Fibroblast of mammary gland (primary cell): ENCODE measurements at regions not wholly inside any gene's neighbourhood (a gene's known extent, or its start where the extent isn't known, plus 50 kb on each side); places are given as distances from the start of the nearest gene placed in this dataset.

Experiments used
- DNase-seq: peaks from one replicate; pipeline ENCODE4 v3.0.0-alpha.2; 2010; ENCODE audit warnings: low read depth
- H3K4me3 ChIP-seq: 2 replicates; pipeline ENCODE4 v1.5.1; 2011; ENCODE audit warnings: low read depth, mild to moderate bottlenecking, low read length, moderate library complexity; ENCODE audit not compliant: control insufficient read depth
- TF ChIP-seq, protein P1 (sequence below): conservative IDR thresholded peaks from 2 replicates; pipeline ENCODE4 v1.5.1; 2011; ENCODE audit warnings: low read depth, low read length, inconsistent platforms; ENCODE audit not compliant: control insufficient read depth, insufficient read depth

DNA sequence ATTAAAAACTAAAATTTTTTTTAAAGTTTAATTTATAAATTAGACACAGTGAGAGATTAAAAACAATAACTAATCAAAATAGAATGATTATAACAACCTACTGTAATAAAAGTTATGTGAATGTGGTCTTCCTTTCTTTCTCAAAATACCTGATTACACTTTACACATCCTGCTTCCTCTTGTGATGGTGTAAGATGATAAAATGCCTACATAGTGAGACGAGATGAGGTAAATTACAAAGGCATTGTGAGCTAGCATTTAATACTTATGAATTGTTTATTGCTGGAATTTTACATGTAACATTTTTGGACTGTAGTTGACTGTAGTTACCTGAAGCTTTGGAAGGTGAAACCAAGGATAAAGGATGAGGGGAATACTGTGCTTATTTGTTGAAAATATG, 94.2 kb upstream of the CLEC14A start:
- TF ChIP-seq, protein P1, sequence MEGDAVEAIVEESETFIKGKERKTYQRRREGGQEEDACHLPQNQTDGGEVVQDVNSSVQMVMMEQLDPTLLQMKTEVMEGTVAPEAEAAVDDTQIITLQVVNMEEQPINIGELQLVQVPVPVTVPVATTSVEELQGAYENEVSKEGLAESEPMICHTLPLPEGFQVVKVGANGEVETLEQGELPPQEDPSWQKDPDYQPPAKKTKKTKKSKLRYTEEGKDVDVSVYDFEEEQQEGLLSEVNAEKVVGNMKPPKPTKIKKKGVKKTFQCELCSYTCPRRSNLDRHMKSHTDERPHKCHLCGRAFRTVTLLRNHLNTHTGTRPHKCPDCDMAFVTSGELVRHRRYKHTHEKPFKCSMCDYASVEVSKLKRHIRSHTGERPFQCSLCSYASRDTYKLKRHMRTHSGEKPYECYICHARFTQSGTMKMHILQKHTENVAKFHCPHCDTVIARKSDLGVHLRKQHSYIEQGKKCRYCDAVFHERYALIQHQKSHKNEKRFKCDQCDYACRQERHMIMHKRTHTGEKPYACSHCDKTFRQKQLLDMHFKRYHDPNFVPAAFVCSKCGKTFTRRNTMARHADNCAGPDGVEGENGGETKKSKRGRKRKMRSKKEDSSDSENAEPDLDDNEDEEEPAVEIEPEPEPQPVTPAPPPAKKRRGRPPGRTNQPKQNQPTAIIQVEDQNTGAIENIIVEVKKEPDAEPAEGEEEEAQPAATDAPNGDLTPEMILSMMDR, result no peak
- no peak for DNase-seq
- H3K4me3 ChIP-seq, result no peak overlapping the region

DNA sequence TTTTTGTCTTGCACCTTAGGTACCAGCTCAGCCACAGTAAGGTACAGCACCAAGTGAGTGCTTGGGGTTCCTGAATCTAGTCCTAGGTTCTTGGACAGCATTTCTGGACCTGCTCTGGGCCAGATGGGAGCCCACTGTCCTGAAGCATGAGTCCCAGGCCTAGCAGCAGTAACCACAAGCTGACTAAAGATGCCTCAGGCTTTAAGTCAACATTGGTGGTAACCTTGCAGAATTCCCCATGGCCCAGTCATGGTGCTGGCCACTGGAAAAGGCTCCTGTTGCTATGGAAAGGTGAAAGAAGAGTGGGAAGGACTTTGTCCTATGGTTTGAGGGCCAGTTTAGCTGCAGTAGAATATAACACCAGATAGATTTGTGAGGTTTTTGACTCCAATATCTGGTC, 86.9 kb upstream of the CLEC14A start:
- TF ChIP-seq, protein P1, result no peak
- peak; percentile 91 for DNase-seq
- no peak overlapping the region for H3K4me3 ChIP-seq

DNA sequence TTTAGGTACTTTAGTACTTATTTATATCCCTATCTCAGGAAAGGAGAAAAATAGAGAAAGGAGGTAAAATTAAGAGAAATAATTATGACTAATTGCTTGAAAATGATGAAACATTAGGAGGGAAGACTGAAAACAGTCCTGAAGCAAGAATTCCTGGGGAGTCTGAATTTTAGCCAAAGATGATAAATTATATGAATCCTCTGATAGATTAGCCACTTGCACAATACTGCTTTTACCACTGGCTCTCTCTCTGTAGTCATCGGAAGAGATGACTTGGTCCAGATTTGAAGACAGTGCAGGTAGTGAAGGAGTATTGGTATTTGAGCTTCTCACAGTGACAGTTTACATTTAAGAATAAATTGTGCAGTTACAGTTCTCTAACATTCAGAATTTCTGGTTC, 83.8 kb upstream of the CLEC14A start:
- peak; percentile 88 for DNase-seq
- H3K4me3 ChIP-seq, result no peak overlapping the region
- TF ChIP-seq, protein P1, result no peak

DNA sequence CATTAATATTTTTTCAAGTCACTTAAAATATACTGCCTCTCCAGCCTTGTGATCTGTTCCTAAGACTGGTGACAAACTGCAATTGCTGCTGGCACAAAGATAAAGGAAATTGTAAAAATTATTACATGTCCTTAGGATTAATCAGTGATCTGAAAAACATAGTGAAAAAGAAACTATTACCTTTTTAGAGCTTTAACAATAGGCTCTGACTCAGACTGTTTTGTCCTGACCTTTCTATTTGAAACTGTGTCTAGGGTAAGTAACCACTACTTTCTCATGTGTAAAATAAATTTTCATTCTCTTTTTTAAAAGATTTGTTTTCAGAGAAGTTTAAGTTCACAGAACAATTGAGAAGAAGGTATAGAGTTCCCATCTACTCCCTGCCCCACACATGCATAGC, 80.4 kb upstream of the CLEC14A start:
- no peak for DNase-seq
- TF ChIP-seq, protein P1, result no peak
- H3K4me3 ChIP-seq, result no peak overlapping the region

DNA sequence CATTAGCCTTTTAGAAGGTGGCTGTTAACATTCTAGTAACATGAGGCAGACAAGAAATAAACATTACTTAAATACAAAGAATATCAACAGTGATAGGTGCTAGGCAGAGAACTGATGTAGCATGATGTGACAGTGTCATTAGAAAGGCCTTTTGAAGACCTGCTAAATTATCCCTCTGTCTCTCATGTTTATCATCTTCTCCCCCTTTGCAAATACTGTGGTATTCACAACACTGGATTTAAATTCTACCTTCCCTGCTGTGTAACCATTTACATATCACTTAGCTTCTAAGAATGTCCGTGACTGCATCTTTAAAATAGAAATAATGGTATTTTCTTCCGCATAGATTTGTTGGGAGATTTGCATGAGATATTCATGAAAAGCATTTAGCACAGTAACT, 74.4 kb upstream of the CLEC14A start:
- H3K4me3 ChIP-seq, result no peak overlapping the region
- TF ChIP-seq, protein P1, result no peak
- no peak for DNase-seq

DNA sequence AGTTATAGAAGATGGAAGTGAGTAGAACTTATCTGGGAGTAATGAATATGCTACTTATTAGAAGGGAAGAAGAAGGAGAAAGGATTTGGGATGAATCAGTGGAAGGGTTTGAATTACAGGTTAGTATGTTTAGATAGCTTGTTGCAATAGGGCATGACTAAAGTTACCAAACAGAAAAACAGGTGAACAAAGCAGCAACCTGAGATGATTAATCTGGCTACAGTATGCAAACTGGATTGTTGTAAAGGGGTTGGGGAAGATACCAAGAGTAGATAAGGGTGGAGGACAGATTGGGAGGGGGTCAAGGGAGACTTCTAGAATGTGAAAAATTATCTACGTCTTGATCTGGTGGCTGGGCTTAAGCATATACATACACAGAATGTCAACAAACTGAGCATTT, 73.4 kb upstream of the CLEC14A start:
- TF ChIP-seq, protein P1, result no peak
- no peak overlapping the region for H3K4me3 ChIP-seq
- no peak for DNase-seq

DNA sequence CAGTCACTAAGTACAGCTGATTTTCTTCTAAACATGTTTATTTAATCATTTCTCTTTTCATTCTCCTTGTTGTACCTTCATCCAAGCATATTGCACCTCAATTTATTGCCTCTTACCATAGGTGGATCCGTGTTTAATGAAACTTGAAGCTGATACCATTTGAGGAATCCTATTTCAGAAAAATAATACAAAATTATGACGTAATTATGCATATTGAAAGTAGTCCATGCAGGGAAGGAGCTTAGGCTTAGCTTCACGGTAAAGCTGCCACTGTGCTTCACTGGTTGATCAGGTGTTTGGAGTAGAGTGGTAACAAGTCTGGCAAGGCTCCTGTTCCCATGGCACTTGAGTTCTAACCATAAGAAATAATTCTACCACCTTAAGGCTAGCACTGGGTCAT, 61.0 kb upstream of the CLEC14A start:
- TF ChIP-seq, protein P1, result no peak

More for the DNA sequence above, 61.0 kb upstream of the CLEC14A start:
- no peak overlapping the region for H3K4me3 ChIP-seq
- DNase-seq, result no peak
